Large intestine (tissue), 3 donors: ENCODE measurements at regions not wholly inside any gene's neighbourhood (a gene's known extent, or its start where the extent isn't known, plus 50 kb on each side); places are given as distances from the start of the nearest gene placed in this dataset.
A peak's percentile ranks its signal among the peaks of the same experiment; 100 is the strongest.
"Not testable (repeated sequence)": the region's sequence is repeated elsewhere in the genome, so short reads cannot be mapped to it uniquely, and the experiment has no call there.

Experiments used
- DNase-seq, 2 donors: peaks; one replicate each; pipeline versions ENCODE4 v3.0.0 to v3.0.0-alpha.2; 2013
- H3K27ac ChIP-seq: one replicate; pipeline ENCODE4 v1.5.1; 2013; ENCODE audit warnings: low read length
- H3K27me3 ChIP-seq: 2 replicates; pipeline ENCODE4 v1.6.1; 2013; ENCODE audit warnings: low read length; ENCODE audit not compliant: control insufficient read depth, insufficient read depth
- H3K36me3 ChIP-seq: 2 replicates; pipeline ENCODE4 v1.6.1; 2013; ENCODE audit warnings: low read length; ENCODE audit not compliant: control insufficient read depth, insufficient read depth
- H3K4me1 ChIP-seq: one replicate; pipeline ENCODE4 v1.6.1; 2013; ENCODE audit warnings: low read length; ENCODE audit not compliant: control insufficient read depth, insufficient read depth
- H3K4me3 ChIP-seq: one replicate; pipeline ENCODE4 v1.5.1; 2013; ENCODE audit warnings: low read length
- H3K9me3 ChIP-seq: one replicate; pipeline ENCODE4 v1.6.1; 2013; ENCODE audit warnings: mild to moderate bottlenecking, low read depth, low read length, moderate library complexity; ENCODE audit not compliant: control insufficient read depth
- WGBS: methylation state at CpG from one replicate; pipeline ENCODE4 v1.1.5; 2013; ENCODE audit warnings: low lambda C conversion rate; ENCODE audit not compliant: insufficient coverage; 5-methylcytosine and 5-hydroxymethylcytosine counted together

DNA sequence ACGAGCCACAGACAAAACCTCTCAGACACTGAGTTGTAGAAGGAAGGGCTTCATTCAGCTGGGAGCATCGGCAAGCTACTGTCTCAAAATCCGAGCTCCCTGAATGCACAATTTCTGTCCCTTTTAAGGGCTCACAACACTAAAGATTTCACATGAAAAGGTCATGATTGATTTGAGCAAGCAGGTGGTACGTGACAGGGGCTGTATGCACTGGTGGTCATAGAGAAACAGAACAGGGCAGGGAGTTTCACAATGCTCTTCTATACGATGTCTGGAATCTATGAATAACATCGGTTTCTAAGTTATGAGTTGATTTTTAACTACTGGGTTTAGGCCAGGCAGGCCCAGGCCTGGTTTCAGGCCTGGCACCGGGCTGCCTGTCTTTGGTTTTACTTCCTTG is 124.3 kb upstream of the CCNG1 start:
- H3K27ac ChIP-seq, H3K36me3 ChIP-seq, DNase-seq, H3K4me3 ChIP-seq, H3K27me3 ChIP-seq, H3K4me1 ChIP-seq, H3K9me3 ChIP-seq: not testable (repeated sequence)
- WGBS: no CpG with 5 or more reads among the region's 7 CpGs

DNA sequence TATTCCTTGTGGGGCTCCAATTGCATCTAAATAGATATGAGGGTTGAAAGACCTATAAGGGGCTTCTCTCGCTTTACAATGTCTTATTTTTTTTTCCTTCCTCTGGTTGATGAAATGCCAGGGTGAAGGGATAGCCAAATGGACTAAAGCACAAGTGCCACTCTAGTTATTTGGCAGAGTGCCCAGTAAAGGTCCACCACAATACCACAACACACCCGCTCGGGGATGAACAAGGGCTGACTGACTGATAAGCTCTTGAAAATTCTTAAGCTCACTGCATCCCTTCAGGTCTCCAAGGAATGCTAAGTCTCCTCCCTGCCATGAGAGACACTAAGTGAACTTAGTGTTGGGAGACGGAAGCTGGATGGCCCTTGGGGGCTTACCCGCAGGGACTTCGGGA is 121.0 kb upstream of the CCNG1 start:
- H3K4me3 ChIP-seq, H3K27me3 ChIP-seq, DNase-seq, H3K4me1 ChIP-seq, H3K36me3 ChIP-seq, H3K27ac ChIP-seq, H3K9me3 ChIP-seq: not testable (repeated sequence)
- no CpG with 5 or more reads among the region's 6 CpGs for WGBS

DNA sequence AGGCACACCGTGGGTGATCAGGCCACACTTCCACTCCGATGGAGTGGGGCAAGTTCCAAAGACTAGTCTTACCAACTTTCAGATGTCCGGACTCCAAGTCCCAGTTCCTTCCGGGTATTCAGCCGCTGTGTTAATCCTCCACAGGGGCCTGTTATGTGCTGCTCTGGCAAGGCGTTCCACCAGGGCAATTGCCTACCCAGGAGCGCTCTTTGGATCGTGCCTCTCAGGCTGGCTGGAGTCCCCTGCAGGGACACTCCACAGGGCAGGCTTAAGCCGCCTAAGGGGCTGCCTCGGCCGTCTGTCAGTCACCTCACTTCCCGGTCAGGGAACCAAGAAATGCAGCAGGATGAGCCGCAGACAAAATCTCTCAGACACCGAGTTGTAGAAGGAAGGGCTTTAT is 118.7 kb upstream of the CCNG1 start:
- no CpG with 5 or more reads among the region's 14 CpGs for whole genome bisulfite sequencing
- H3K27me3 ChIP-seq: no peaks in the 10 kb centered on the region
- H3K27ac ChIP-seq: no peak overlapping the region
- H3K4me1 ChIP-seq: no peaks in the 10 kb centered on the region
- H3K9me3 ChIP-seq: no peaks in the 10 kb centered on the region
- no peaks in the 10 kb centered on the region for H3K36me3 ChIP-seq
- H3K4me3 ChIP-seq: no peak overlapping the region
- no peak for DNase-seq

DNA sequence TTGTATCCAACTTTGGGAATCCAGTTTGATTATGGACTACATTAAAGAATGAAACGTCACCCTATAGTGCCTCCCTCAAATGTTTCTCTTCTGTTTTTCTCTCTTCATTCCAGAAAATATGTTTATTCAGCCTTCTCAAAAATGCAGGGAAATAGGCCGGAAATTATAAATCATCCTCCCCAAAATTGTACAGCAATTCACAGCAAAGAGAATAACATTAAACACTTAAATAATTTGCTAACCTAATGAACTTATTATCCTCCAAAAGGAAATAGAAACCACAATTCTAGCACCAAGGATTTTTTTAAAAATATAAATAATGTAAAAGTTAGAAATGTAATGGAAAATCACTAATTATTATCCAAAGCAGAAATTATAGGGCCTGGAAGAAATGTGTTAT is 115.9 kb upstream of the CCNG1 start:
- no peaks in the 10 kb centered on the region for H3K4me1 ChIP-seq
- no peaks in the 10 kb centered on the region for H3K9me3 ChIP-seq
- no peak for DNase-seq
- H3K27ac ChIP-seq: no peak overlapping the region
- no peaks in the 10 kb centered on the region for H3K27me3 ChIP-seq
- WGBS: 94% methylated on average over 2 of the region's 2 CpGs
- no peaks in the 10 kb centered on the region for H3K36me3 ChIP-seq
- no peak overlapping the region for H3K4me3 ChIP-seq

DNA sequence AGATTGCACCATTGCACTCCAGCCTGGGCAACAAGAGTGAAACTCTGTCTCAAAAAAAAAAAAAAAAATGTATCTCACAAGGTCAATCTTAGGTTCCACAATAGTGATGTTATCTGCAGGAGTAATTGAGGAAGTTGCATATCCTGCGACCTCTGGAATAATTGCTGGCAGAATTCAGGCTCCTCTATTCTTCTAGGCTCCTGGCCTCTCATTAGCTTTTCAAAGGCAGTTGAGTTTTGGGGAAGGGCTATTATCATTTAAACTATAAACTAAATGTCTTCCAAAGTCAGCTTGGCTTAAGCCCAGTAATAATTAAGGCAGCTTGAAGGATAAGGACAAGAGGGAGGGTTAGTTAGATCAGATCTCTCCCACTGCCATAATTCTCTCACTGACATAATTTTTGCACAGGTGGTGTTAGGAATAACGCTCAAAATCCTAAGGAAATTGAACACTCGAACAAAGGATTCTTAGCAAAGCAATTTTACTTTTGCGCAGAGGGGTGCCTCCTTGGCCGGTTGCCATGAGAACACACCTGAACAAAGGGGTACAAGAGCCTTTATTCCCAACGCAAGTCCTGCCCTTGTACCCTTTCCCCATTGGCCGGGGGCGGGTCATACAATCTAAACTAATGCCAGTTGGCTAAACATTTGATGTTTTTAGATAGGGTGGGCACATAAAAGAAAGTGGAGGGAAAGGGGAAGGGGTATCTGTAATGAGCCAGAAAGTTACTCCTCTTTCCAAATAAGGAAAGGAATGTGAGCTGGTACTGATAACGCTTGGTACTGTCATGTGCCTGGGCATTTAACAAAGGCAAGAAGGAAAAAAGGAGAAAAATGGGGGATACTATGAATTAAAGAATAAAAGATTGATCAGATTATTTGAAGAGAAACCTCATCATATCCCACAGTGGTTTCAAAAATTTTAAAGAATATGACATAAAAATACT is 106.4 kb upstream of the CCNG1 start:
- Histone ChIP-seq H3K4me1 (no peaks in the 10 kb centered on the region), H3K36me3 (no peaks in the 10 kb centered on the region), H3K9me3 (no peaks in the 10 kb centered on the region), H3K4me3 (no peak overlapping the region), H3K27me3 (no peaks in the 10 kb centered on the region), H3K27ac (no peak overlapping the region)
- DNase-seq: no peak
- 36% methylated on average over 2 of the region's 9 CpGs for WGBS

DNA sequence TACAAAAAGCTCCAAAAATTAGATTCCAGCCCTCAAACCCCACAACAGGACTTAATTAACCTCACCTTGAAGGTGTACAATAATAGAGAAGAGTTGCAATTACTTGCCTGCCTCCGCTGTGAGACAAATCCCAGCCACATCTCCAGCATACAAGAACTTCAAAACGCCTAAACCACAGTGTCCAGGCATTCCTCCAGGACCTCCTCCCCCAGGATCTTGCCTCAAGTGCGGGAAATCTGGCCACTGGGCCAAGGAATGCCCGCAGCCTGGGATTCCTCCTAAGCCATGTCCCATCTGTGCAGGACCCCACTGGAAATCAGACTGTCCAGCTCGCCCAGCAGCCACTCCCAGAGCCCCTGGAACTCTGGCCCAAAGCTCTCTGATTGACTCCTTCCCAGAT is 101.3 kb upstream of the CCNG1 start:
- not testable (repeated sequence) for H3K27me3 ChIP-seq, H3K27ac ChIP-seq, H3K9me3 ChIP-seq, H3K36me3 ChIP-seq, DNase-seq, H3K4me1 ChIP-seq, H3K4me3 ChIP-seq
- no CpG with 5 or more reads among the region's 5 CpGs for WGBS

DNA sequence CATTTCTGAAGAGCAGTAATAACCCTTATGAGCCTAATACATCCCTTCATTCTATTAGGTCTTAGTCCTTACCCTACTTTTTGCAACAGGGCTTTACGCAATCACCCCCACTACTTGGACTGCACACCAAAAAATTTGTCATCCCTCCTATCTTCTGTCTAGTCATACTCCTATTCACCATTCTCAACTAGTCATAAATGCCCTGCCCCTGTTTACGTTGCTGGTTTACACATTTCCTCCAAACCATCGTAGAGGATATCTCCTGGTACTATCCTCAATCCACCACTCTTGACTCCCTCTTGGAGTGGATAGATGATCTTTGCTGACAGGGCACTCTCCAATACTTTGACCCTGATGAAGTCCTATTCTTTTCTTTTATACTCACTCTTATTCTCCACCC is 98.2 kb upstream of the CCNG1 start:
- H3K4me3 ChIP-seq: no peak overlapping the region
- no peak overlapping the region for H3K27ac ChIP-seq
- no peaks in the 10 kb centered on the region for H3K9me3 ChIP-seq
- no peaks in the 10 kb centered on the region for H3K36me3 ChIP-seq
- H3K27me3 ChIP-seq: no peaks in the 10 kb centered on the region
- H3K4me1 ChIP-seq: no peaks in the 10 kb centered on the region
- DNase-seq: no peak
- 63% methylated on average over 2 of the region's 3 CpGs for WGBS

DNA sequence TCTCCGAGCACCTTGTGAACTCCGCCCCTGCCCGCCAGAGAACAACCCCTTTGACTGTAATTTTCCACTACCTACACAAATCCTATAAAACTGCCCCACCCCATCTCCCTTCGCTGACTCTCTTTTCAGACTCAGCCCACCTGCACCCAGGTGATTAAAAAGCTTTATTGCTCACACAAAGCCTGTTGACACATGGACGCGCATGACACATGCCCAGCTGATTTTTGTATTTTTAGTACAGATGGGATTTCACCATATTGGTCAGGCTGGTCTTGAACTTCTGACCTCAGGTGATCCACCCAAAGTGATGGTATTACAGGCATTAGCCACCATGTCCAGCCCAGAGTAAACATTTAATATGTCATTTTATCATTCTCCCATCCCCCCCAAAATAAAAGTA is 97.0 kb upstream of the CCNG1 start:
- not testable (repeated sequence) for H3K27ac ChIP-seq, H3K4me1 ChIP-seq, H3K36me3 ChIP-seq, DNase-seq, H3K27me3 ChIP-seq, H3K4me3 ChIP-seq, H3K9me3 ChIP-seq
- no CpG with 5 or more reads among the region's 6 CpGs for WGBS

DNA sequence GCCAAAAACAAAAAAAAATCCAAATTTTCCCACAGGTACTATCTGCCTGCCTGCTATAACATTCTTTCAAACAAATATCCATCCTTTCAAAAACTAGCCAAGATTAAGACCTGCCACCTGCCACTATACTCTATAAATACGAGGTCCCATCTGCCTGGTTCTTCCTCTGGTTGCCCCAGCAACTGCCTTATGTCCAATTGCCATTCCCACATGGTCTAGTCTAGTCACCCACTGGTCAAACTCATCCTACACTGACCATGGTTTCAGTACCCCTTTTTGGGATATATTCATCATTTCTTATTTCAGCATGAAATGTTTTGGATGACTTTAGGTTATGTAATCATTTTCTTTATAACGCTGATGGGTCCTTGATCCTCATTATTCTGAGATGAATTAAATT is 95.1 kb upstream of the CCNG1 start:
- H3K36me3 ChIP-seq: no peaks in the 10 kb centered on the region
- no peak overlapping the region for H3K4me3 ChIP-seq
- no peaks in the 10 kb centered on the region for H3K9me3 ChIP-seq
- no peaks in the 10 kb centered on the region for H3K27me3 ChIP-seq
- no peak for DNase-seq
- no peaks in the 10 kb centered on the region for H3K4me1 ChIP-seq
- no peak overlapping the region for H3K27ac ChIP-seq
- WGBS: 69% methylated on average over 2 of the region's 2 CpGs

DNA sequence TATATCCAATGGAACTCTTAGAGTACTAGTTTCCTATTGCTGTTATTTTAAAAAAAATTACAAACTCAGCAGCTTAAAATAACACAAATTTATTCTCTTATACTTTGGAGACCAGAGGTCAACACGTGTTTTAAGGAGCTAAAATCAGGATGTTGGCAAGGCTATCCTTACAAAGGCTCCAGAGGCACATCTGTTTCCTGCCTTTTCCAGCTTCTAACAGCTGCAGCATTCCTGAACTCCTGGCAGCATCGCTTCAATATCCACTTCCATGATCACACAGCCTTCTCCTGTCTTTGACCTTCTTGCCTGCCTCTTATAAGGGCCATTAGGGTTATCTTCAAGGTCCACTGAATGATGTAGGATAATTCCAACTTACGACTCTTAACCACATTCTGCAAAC is 92.2 kb upstream of the CCNG1 start:
- Histone ChIP-seq H3K9me3 (no peaks in the 10 kb centered on the region), H3K27me3 (no peaks in the 10 kb centered on the region), H3K27ac (no peak overlapping the region), H3K4me1 (no peaks in the 10 kb centered on the region), H3K36me3 (no peaks in the 10 kb centered on the region), H3K4me3 (no peak overlapping the region)
- no peak for DNase-seq
- WGBS: no CpG with 5 or more reads among the region's 3 CpGs

DNA sequence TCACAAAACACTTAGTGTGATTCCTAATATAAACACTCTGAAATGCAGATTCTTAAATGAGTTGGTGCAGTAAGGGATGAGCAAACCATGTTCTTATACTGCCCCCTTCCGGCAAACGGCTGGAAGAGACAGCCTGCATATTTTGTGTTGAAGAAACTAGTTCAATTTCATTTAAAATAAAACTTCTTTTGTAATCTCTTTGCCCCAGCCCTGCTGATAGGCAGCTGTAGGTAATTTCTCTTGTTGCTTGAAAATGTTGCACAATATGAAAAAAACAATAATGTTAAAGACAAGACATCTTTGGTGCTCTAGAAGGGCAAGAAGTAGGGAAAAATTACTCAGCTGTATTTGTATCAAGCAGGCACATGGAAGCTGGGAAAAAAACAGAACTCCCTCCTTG is 89.7 kb upstream of the CCNG1 start:
- DNase-seq: peak; percentile 30 to 38
- no peak overlapping the region for H3K4me3 ChIP-seq
- H3K4me1 ChIP-seq: no peaks in the 10 kb centered on the region
- no peaks in the 10 kb centered on the region for H3K27me3 ChIP-seq
- no peaks in the 10 kb centered on the region for H3K9me3 ChIP-seq
- no peak overlapping the region for H3K27ac ChIP-seq
- H3K36me3 ChIP-seq: no peaks in the 10 kb centered on the region
- 17% methylated on average over 2 of the region's 2 CpGs for WGBS
